ENCODE measurements at regions not wholly inside any gene's neighbourhood (a gene's known extent, or its start where the extent isn't known, plus 50 kb on each side); places are given as distances from the start of the nearest gene placed in this dataset.

DNA sequence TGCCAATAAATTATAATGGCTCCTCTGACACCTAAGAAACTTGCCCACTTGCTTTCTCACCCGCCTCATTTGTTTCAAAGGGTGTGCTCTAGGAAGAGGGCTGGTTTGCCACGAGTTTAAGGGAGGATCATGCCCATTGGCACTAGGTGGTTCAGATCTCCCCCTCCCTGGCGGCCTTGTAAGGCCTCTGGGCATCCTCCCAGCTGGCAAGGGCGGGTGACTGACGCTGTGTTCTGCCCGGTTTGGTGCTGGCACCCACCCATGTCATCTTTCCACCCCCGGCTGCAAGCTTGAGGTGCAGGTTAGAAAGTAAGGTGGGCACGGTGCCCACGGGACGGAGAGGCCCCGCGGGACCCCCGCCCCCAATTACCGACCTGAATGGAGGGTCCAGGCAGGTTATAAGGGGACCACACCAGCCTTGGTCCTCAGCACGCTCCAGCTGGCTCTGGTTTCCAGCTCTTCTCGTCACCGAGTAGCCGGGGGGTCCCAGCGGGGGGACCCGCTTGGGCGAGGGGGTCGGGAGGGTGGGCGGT, 90.4 kb downstream of the PTPRS start:
- TF ChIP-seq, protein P1, sequence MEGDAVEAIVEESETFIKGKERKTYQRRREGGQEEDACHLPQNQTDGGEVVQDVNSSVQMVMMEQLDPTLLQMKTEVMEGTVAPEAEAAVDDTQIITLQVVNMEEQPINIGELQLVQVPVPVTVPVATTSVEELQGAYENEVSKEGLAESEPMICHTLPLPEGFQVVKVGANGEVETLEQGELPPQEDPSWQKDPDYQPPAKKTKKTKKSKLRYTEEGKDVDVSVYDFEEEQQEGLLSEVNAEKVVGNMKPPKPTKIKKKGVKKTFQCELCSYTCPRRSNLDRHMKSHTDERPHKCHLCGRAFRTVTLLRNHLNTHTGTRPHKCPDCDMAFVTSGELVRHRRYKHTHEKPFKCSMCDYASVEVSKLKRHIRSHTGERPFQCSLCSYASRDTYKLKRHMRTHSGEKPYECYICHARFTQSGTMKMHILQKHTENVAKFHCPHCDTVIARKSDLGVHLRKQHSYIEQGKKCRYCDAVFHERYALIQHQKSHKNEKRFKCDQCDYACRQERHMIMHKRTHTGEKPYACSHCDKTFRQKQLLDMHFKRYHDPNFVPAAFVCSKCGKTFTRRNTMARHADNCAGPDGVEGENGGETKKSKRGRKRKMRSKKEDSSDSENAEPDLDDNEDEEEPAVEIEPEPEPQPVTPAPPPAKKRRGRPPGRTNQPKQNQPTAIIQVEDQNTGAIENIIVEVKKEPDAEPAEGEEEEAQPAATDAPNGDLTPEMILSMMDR (IDR thresholded peaks at IDR 0.05) = no peak
- TF ChIP-seq POLR2A (IDR thresholded peaks at IDR 0.05) = no peak

Data from right lobe of liver (tissue), 4 donors.